ENCODE measurements at regions not wholly inside any gene's neighbourhood (a gene's known extent, or its start where the extent isn't known, plus 50 kb on each side); places are given as distances from the start of the nearest gene placed in this dataset.
A peak's percentile ranks its signal among the peaks of the same experiment; 100 is the strongest.
"Not testable (repeated sequence)": the region's sequence is repeated elsewhere in the genome, so short reads cannot be mapped to it uniquely, and the experiment has no call there.

DNA sequence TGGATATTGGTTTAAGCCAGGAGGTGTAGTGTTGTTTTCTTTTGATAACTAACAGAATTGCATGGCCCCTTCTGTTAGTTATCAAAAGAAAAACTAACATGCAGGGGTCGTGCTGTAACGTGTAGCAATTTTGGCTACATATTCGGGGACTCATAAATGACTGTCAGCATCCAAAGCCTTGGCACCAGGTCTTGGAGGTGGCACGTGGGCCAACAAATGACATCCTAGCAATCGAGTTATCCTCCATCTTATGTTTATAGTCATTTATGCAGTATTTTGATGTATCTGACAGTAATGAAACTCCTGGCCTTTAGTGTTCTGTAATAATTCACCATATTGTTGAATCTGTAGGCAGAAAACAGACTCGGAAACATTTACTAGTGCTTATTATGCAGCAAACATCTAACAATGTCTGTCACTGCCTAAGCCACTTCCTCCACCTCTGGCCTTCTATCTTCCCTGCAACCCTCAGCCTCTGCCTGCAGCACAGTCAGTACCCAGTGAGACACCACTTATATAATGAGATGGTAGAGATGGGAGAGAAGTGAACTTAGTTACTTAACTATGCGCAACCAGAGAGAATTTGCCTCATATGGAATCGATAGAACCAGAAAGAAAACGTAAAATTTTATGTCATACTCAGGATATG is 184.6 kb downstream of the AEBP2 start:
- ATAC-seq, result no peak
- intact Hi-C loops (cut with DNase I), result no loop called here
- DNase-seq (ENCODE audit: low spot score), result no peak

DNA sequence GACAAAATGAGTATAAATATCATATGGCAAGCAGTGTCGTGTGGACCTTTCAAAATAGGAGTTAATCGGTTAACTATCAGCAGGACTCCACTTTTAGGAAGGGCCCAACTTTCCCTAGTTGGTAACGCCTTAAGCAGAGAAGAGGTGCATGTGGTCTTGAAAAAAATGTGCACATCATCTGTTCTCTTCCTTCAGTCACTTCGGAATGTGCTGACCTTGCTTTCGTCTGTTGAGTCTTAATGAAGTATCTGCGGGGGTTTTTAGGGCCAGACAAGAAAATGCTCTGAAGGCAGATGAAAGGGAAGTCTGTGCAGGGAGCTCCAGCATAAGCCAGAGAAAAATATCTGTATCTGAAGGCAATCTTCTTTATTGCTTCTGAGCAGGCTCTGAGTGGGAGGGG is 185.2 kb downstream of the AEBP2 start:
- DNase-seq (ENCODE audit: low spot score), result no peak
- ATAC-seq, result no peak
- intact Hi-C loops (cut with DNase I), result no loop called here

DNA sequence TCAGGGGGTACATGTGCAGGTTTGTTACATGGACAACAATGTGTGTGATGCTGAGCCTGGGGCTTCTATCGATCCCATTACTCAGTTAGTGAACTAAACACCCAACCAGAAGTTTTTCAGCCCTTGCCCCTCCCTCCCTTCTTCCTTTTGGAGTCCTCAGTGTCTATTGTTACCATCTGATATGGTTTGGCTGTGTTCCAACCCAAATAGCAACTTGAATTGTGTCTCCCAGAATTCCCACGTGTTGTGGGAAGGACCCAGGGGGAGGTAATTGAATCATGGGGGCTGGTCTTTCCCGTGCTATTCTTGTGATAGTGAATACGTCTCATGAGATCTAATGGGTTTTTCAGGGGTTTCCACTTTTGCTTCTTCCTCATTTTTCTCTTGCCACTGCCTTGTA is 186.3 kb downstream of the AEBP2 start:
- ATAC-seq; intact Hi-C loops (cut with DNase I); DNase-seq (ENCODE audit: low spot score): not testable (repeated sequence)

DNA sequence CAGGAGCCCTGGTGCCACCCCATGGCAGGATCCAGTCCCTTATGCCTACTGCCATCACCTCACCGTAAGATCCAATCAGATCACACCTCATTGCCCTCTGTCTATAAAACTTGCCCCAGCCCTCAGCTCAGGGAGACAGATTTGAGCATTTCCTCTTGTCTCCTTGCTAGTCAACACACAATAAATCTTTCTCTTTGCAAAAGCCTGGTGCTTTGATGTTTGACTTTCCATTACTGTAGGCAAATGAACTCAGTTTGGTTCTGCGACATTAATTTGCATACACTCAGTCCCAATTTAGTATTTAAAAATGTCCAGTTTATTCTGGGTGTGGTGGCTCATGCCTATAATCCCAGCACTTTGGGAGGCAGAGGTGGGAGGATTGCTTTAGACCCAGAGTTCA is 188.4 kb downstream of the AEBP2 start:
- ATAC-seq, result no peak
- intact Hi-C loops (cut with DNase I), result no loop called here
- DNase-seq (ENCODE audit: low spot score), result no peak

- ATAC-seq, result no peak
- no peak for DNase-seq (ENCODE audit: low spot score)
- intact Hi-C loops (cut with DNase I), result no loop called here
Observed at GRCh38 chr12:19630536-19630935, 191.2 kb downstream of the AEBP2 start.

DNA sequence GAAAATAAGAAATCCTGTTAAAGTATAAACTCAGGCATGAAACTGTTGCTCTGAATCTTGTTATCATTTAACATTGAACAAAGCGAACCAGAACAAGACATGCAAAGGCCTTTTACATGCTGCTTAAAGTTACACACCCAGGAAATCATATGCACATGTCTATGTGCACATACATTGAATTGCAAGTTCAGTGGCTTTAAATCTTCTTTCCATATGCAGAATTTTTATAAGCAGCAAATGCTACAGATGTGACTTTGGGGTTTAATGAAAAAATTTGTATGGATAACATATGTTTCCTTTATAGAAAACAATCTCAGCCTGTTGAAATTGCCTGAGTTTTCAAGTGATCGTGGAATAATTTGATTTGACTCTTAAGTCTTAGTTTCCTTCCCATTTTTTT is 193.9 kb downstream of the AEBP2 start:
- intact Hi-C loops (cut with DNase I), result no loop called here
- ATAC-seq (no peak), DNase-seq (ENCODE audit: low spot score) (no peak)

GRCh38 chr12:19633641-19634040 is 194.3 kb downstream of the AEBP2 start:
- intact Hi-C loops (cut with DNase I), result no loop called here
- DNase-seq (ENCODE audit: low spot score), result no peak
- ATAC-seq, result no peak

DNA sequence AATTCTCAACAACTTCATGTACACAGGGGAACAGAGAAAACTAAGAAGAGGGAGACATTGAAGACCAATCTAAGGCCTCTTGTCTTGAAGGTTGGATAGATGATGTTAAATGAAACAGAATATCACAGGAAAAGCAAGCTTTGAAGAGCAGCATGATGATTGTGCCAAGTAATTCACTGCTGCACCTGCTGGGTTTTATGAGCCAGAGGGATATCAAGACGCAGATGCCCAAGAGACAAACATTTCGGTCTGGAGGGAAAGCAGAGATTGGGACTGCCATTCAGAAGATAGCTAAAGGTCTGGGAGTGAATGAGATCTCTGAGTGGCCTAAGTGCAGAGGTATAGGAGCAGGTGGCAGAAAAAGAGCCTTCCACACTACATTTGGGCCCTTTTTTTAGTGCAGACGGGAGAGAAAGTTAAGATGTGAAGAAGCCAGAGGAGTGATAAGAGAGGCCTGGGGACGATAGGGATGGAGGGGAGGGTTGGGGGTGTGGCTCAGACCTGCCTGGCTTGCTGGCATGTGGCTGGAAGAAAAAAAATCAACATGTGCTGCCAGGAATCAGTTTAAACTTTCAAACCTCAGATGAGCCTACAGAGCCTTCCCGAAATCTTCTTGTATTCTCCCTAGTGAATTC is 200.6 kb downstream of the AEBP2 start:
- intact Hi-C loops (cut with DNase I), result no loop called here
- ATAC-seq, result no peak
- no peak for DNase-seq (ENCODE audit: low spot score)

- intact Hi-C loops (cut with DNase I), result no loop called here
- DNase-seq (ENCODE audit: low spot score), result no peak
- ATAC-seq, result no peak
Observed at GRCh38 chr12:19641235-19642080, 202.2 kb downstream of the AEBP2 start.

DNA sequence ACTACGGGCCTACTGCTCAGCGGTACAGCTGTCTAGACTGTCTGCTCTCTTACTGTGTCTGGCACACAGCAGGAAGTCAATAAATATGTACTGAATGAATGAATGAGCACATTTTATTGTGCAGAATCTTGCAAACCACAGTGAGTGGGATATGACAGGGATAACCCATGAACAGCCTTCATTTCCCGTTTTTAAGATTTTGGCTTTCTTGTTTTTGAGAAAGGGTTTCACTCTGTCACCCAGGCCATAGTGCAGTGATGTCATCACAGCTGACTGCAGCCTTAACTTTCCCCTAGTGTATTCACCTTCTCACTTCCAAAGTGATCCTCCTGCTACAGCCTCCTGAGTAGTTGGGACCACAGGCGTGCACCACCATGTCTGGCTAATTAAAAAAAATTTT is 203.1 kb downstream of the AEBP2 start:
- intact Hi-C loops (cut with DNase I), result no loop called here
- DNase-seq (ENCODE audit: low spot score), result no peak
- no peak for ATAC-seq

DNA sequence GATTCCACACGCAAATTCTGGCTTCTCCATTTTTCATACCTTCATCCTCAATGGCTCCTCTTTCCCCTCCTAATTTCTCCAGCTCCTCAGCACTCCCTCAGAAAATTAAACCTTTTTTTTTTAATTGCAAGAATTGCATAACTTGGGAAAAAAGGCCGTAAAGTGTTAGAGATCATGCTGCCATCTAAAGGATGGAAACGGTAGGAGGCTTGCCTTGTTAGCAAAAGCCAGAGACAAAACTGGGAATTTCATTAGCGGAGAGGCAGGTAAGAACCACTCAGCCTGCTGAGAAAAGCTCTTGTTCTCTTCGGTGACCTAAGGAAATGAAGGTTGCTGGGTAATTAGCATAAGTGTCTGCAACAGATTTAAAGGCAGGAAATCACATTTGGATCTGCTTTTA is 204.3 kb downstream of the AEBP2 start:
- intact Hi-C loops (cut with DNase I), result no loop called here
- DNase-seq (ENCODE audit: low spot score) (no peak), ATAC-seq (peak; percentile 67)

- ATAC-seq (no peak), DNase-seq (ENCODE audit: low spot score) (no peak)
- intact Hi-C loops (cut with DNase I), result no loop called here
Observed at GRCh38 chr12:19644571-19644970, 205.3 kb downstream of the AEBP2 start.

GRCh38 chr12:19645823-19646222 is 206.5 kb downstream of the AEBP2 start:
- intact Hi-C loops (cut with DNase I), result no loop called here
- no peak for ATAC-seq
- no peak for DNase-seq (ENCODE audit: low spot score)

DNA sequence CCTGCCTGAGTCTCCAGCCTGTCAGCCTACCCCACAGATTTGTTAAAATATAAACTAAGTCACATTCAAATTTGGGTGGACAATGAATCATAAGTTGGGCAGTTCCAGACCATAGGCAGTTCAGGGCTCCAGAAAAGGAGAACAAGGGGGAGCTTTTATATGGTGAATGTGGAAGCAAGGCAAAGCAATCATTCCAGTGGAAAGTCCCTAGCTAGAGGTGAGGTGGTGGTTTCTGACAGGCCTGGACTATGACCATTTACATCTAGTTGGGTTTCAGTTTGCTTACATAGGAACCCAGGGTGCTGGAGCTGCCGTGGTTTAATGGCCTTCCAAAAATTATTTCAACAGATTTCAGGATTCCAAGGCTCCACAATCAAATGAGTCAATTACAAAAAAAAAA is 207.3 kb downstream of the AEBP2 start:
- ATAC-seq, result no peak
- DNase-seq (ENCODE audit: low spot score), result no peak
- intact Hi-C loops (cut with DNase I), result no loop called here

GRCh38 chr12:19647806-19648556 is 208.7 kb downstream of the AEBP2 start:
- ATAC-seq, result no peak
- no peak for DNase-seq (ENCODE audit: low spot score)
- intact Hi-C loops (cut with DNase I), result no loop called here

DNA sequence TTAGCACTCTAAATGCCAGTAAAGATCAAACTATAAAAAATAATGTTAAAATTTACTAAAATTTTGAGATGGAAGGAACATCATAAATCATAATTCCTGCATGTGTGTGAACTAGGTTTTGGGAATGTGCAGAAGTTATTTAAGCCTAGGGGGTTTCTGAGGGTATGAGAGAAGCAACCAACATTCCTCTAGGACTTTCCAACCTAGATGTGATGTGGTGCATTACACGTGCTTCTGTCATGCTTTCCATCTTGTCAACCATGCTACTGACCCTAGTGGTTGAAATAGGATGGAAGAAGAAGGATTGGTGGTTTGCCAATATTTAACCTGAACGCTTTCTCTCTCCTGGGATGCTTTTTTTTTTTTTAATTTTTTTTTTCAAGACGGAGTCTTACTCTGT is 209.3 kb downstream of the AEBP2 start:
- intact Hi-C loops (cut with DNase I), result no loop called here

DNA sequence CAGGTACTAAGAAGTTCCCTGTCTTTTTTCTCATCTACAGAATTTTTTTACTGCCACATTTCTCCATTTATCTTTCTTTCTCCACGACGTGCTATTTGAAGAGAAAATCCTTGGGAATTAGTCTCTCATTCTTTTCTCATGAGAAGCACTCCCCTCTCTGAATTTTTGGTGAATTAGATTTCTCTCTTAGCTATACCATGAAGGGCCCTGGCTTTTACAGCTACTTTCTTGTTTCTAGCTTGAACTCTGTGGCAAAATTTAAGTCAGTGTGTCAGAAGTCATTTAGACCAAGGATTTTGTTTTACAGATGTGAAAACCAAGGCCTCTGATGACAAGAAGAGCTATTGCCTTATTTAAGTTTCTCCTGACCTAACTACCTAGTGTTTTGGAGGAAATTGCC is 213.1 kb downstream of the AEBP2 start:
- ATAC-seq, result no peak
- DNase-seq (ENCODE audit: low spot score), result no peak
- intact Hi-C loops (cut with DNase I), result no loop called here

More for the DNA sequence above, 209.3 kb downstream of the AEBP2 start:
- ATAC-seq (no peak), DNase-seq (ENCODE audit: low spot score) (no peak)

GRCh38 chr12:19654650-19655376 is 215.5 kb downstream of the AEBP2 start:
- ATAC-seq (peak; percentile 69), DNase-seq (ENCODE audit: low spot score) (no peak)
- intact Hi-C loops (cut with DNase I), result no loop called here

- intact Hi-C loops (cut with DNase I), result no loop called here
- ATAC-seq (no peak), DNase-seq (ENCODE audit: low spot score) (no peak)
Observed at GRCh38 chr12:19657118-19657731, 217.9 kb downstream of the AEBP2 start.
